ENCODE measurements at regions not wholly inside any gene's neighbourhood (a gene's known extent, or its start where the extent isn't known, plus 50 kb on each side); places are given as distances from the start of the nearest gene placed in this dataset.

DNA sequence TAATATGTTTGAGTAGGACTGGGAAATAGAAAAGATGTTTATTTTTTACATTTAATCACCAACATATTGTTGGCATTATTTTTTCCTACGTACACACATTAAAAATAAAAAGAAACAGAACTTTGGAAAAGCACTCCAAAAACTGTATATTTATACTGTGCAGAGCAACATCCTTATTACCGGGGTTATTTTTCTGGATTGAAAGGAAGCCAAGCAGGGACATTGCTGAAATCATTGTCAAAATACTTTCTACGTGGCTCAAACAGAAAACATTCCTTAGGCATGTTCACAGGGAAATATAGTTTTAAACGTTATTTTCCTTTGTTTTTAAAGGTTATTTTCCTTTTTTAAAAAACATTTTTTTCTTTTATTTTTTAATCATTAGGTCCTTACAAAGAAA lies 315.0 kb upstream of the SMIM21 start:
- H3K79me2 ChIP-seq (ENCODE audit: low read depth): no peaks in the 10 kb centered on the region
- TF ChIP-seq CTCF (conservative IDR thresholded peaks at IDR 0.05) (no peak), EZH2 (IDR thresholded peaks at IDR 0.05; ENCODE audit: low read depth) (no peak)
- H3K9me2 ChIP-seq (ENCODE audit: insufficient read depth): no peaks in the 10 kb centered on the region
- no peaks in the 10 kb centered on the region for H3K9me3 ChIP-seq (ENCODE audit: insufficient read depth, low read depth)
- H3K36me3 ChIP-seq (ENCODE audit: low read depth): no peaks in the 10 kb centered on the region
- no TSS peak for BruUV-seq (replicated peaks)
- H3K4me3 ChIP-seq: no peak overlapping the region
- ChIA-PET POLR2A (ENCODE audit: unreplicated experiment) (no interaction called here), CTCF (no interaction called here)
- intact Hi-C loops (cut with micrococcal nuclease; ENCODE audit: unreplicated experiment): no loop called here
- H3K4me1 ChIP-seq (replicated peaks; ENCODE audit: insufficient read depth): no peaks in the 10 kb centered on the region
- no peak for DNase-seq
- peaks cover 36% of the 10 kb centered on the region for H3K27me3 ChIP-seq (ENCODE audit: insufficient read depth, low read depth)
- H2AFZ ChIP-seq: no peak overlapping the region
- no peaks in the 10 kb centered on the region for H4K20me1 ChIP-seq (ENCODE audit: insufficient read depth)
- H3F3A ChIP-seq (ENCODE audit: insufficient read depth, low read depth): no peaks in the 10 kb centered on the region
- H3K27ac ChIP-seq: no peak overlapping the region
- no peak overlapping the region for H3K4me2 ChIP-seq

- Histone ChIP-seq H3F3A (ENCODE audit: insufficient read depth, low read depth) (no peaks in the 10 kb centered on the region), H4K20me1 (ENCODE audit: insufficient read depth) (no peaks in the 10 kb centered on the region), H3K9me3 (ENCODE audit: insufficient read depth, low read depth) (no peaks in the 10 kb centered on the region; the same call in 1 of the 2 replicates), H3K4me1 (replicated peaks; ENCODE audit: insufficient read depth) (no peaks in the 10 kb centered on the region), H3K36me3 (ENCODE audit: low read depth) (no peaks in the 10 kb centered on the region), H3K27me3 (ENCODE audit: insufficient read depth, low read depth) (peaks cover 25% of the 10 kb centered on the region), H3K27ac (no peak overlapping the region), H2AFZ (no peak overlapping the region), H3K9me2 (ENCODE audit: insufficient read depth) (no peaks in the 10 kb centered on the region), H3K79me2 (ENCODE audit: low read depth) (no peaks in the 10 kb centered on the region), H3K4me3 (no peak overlapping the region), H3K4me2 (no peak overlapping the region)
- intact Hi-C loops (cut with micrococcal nuclease; ENCODE audit: unreplicated experiment): no loop called here
- BruUV-seq (replicated peaks): no TSS peak
- DNase-seq: no peak
- ChIA-PET CTCF (no interaction called here), POLR2A (ENCODE audit: unreplicated experiment) (no interaction called here)
- TF ChIP-seq CTCF (conservative IDR thresholded peaks at IDR 0.05) (no peak), EZH2 (IDR thresholded peaks at IDR 0.05; ENCODE audit: low read depth) (no peak)
Measured at GRCh38 chr18:75739682-75740081, 312.2 kb upstream of the SMIM21 start.

GRCh38 chr18:75735291-75735690 lies 307.8 kb upstream of the SMIM21 start:
- Histone ChIP-seq H3K27ac (no peak overlapping the region), H3K4me1 (replicated peaks; ENCODE audit: insufficient read depth) (no peaks in the 10 kb centered on the region), H2AFZ (no peak overlapping the region), H4K20me1 (ENCODE audit: insufficient read depth) (no peaks in the 10 kb centered on the region), H3K79me2 (ENCODE audit: low read depth) (no peaks in the 10 kb centered on the region), H3K27me3 (ENCODE audit: insufficient read depth, low read depth) (peaks cover 18% of the 10 kb centered on the region), H3K9me3 (ENCODE audit: insufficient read depth, low read depth) (no peaks in the 10 kb centered on the region; the same call in 1 of the 2 replicates), H3K4me3 (no peak overlapping the region), H3K36me3 (ENCODE audit: low read depth) (no peaks in the 10 kb centered on the region), H3K4me2 (no peak overlapping the region), H3K9me2 (ENCODE audit: insufficient read depth) (no peaks in the 10 kb centered on the region), H3F3A (ENCODE audit: insufficient read depth, low read depth) (no peaks in the 10 kb centered on the region)
- intact Hi-C loops (cut with micrococcal nuclease; ENCODE audit: unreplicated experiment): no loop called here
- DNase-seq: no peak
- BruUV-seq (replicated peaks): no TSS peak
- ChIA-PET CTCF (no interaction called here), POLR2A (ENCODE audit: unreplicated experiment) (no interaction called here)
- TF ChIP-seq EZH2 (IDR thresholded peaks at IDR 0.05; ENCODE audit: low read depth) (no peak), CTCF (conservative IDR thresholded peaks at IDR 0.05) (no peak)
